ENCODE measurements at regions not wholly inside any gene's neighbourhood (a gene's known extent, or its start where the extent isn't known, plus 50 kb on each side); places are given as distances from the start of the nearest gene placed in this dataset.

GRCh38 chr6:147861696-147862095, 353.2 kb downstream of the SAMD5 start:
- no peak for DNase-seq (ENCODE audit: low spot score)

DNA sequence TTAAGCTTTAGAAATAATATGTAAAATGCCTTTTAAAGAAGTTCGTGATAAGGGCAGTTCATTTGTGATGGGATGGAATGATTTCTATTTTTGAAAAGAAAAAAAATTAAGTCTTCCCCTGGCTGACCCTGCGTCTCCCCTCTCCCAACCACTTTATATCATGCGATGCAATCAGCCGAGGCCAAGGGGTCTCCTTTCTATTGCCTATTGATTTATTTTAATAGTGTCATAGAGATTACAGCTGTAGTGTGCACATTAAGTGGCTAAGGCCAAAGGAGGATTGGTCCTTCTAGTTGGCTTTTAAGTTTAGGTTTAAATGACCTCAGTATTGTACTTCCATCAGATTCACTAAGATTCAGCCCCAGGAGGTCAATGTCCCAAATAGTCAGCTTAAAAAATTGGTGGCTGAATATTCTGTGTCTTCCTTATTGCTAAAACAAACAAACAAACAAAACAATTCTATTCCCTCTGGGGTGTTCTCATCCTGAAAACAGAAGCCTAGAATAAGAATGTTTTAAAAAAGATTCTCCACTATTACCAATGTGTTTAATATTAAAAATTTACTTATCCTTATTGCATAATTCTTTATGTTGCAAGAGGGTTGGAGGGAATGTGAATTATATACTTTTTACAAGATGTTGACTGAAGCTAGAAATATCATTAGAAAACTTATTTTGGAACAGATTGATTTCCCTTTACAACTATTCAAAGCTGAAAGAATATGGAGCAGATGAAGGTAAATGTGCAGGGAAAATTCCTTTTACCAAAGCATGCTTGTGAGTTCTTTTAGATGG, 359.1 kb downstream of the SAMD5 start:
- no peak for DNase-seq (ENCODE audit: low spot score)

GRCh38 chr6:147868427-147869190, 360.1 kb downstream of the SAMD5 start:
- no peak for DNase-seq (ENCODE audit: low spot score)

DNA sequence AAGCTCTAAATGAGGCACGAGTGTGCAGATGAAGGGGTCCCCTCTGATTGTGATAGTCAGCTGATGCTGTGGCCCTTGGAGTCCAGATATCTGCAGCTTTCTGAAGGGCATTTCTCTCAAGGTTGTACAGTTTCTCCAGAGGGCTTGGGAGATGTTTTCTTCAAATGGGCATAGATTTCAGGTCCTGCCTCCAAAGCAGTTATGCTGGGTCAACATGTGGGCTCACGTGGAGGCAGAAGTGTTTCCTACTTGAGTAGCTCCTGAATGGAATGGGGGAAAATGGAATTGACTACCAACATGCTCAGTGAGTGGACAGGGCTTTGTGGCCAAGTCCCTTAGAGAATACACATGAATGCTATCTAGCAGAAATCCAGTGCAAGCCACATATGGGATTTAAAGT, 360.7 kb downstream of the SAMD5 start:
- no peak for DNase-seq (ENCODE audit: low spot score)

- DNase-seq (ENCODE audit: low spot score) = no peak
Measured at GRCh38 chr6:147869869-147870268, 361.4 kb downstream of the SAMD5 start.

DNA sequence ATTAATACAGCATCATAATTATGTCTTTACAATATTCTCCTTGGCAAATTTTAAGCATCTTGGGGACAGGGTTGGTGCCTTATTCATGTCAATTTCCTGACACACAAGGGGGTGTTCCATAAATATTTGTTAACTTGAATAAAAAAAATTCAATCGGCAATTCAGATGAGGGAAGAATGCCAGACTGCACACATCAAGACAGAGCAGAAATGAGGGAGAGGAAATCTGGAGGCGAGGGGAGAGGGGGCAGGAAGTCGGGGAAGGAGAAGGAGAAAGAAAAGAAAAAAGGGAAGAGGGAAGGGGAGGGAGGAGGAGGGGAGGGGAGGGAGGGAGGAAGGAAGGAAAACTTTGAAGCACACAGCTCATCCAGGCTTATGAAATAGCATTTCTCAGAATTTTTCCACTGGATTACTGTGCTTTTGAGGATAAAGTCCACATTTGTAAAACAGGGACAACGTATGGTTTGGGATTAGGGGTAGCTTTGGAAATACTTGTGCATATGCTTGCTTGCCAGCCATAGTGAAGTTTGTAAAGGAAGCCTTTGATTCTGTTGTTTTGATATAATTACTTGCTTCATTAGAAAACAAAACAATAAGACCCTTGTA, 362.1 kb downstream of the SAMD5 start:
- no peak for DNase-seq (ENCODE audit: low spot score)

DNA sequence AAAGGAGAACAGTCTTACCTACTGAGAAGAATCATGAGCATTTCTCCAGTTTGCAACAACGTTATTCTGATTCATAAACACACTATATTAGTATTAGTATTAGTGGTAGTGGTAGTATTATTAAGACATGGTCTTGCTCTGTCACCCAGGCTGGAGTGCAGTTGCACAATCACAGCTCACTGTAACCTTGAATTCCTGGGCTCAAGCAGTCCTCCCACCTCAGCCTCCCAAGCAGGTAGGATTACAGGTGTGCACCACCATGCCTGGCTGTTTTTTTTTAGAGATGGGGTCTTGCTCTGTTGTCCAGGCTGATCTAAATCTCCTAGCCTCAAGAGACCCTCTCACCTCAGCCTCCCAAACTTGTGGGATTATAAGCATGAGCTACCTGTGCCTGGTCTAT, 363.5 kb downstream of the SAMD5 start:
- no peak for DNase-seq (ENCODE audit: low spot score)

GRCh38 chr6:147873816-147874215, 365.3 kb downstream of the SAMD5 start:
- DNase-seq (ENCODE audit: low spot score) = no peak

DNA sequence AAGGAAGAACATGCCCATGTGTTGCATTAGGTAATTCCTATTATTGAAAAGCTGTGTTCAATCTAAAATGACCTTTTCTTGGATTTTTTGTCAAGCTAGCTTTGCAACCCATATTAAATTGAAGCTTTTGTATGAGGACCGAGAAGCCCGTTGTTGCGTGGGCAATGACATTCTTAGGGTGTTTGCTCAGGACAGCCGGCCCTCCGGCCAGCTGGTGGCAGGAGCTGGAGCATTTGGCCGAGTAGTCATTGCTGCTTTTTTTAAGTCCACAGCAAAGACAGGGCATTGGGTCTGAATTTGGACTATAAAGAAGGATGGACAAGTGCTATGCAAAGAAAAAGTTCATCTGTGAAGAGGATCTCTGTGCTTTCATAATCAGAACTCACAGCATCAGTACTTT, 365.8 kb downstream of the SAMD5 start:
- no peak for DNase-seq (ENCODE audit: low spot score)

GRCh38 chr6:147879031-147879580, 370.6 kb downstream of the SAMD5 start:
- DNase-seq (ENCODE audit: low spot score) = no peak

- DNase-seq (ENCODE audit: low spot score) = no peak
Measured at GRCh38 chr6:147881432-147881831, 372.9 kb downstream of the SAMD5 start.

- no peak for DNase-seq (ENCODE audit: low spot score)
Measured at GRCh38 chr6:147888374-147888773, 379.9 kb downstream of the SAMD5 start.

GRCh38 chr6:147891671-147892070, 383.2 kb downstream of the SAMD5 start:
- DNase-seq (ENCODE audit: low spot score) = no peak

- DNase-seq (ENCODE audit: low spot score) = no peak
Measured at GRCh38 chr6:147892476-147892875, 384.0 kb downstream of the SAMD5 start.

GRCh38 chr6:147895272-147895671, 386.8 kb downstream of the SAMD5 start:
- no peak for DNase-seq (ENCODE audit: low spot score)

- DNase-seq (ENCODE audit: low spot score) = no peak
Measured at GRCh38 chr6:147900247-147900830, 391.8 kb downstream of the SAMD5 start.

GRCh38 chr6:147903321-147903720, 394.8 kb downstream of the SAMD5 start:
- no peak for DNase-seq (ENCODE audit: low spot score)

- DNase-seq (ENCODE audit: low spot score) = no peak
Measured at GRCh38 chr6:147903931-147904330, 395.4 kb downstream of the SAMD5 start.

GRCh38 chr6:147904416-147904815, 395.9 kb downstream of the SAMD5 start:
- no peak for DNase-seq (ENCODE audit: low spot score)

DNA sequence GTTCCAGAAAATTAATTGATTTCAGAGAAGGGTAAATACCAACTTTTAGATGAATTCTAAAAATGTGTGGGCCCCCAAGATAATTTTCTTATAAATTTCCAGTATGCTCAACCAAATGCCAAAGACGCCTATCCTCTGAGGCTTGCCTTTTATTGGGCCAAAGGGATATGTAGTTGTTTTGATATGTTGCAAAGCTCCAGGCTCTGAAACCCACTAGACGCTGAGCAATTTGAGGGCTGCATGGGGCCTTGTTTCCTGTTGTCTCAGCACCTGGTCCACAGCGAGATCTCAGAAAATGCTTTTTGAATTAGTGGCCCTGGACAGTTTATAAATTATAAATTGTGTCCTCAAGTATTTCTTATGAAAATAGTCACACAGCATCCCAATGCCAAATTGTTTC, 397.2 kb downstream of the SAMD5 start:
- no peak for DNase-seq (ENCODE audit: low spot score)

- DNase-seq (ENCODE audit: low spot score) = no peak
Measured at GRCh38 chr6:147906361-147906760, 397.9 kb downstream of the SAMD5 start.

- DNase-seq (ENCODE audit: low spot score) = no peak
Measured at GRCh38 chr6:147909640-147910039, 401.1 kb downstream of the SAMD5 start.
